Central memory CD8-positive, alpha-beta T cell (primary cell): ENCODE measurements at regions not wholly inside any gene's neighbourhood (a gene's known extent, or its start where the extent isn't known, plus 50 kb on each side); places are given as distances from the start of the nearest gene placed in this dataset.
"Not testable (repeated sequence)": the region's sequence is repeated elsewhere in the genome, so short reads cannot be mapped to it uniquely, and the experiment has no call there.

Source experiments
- ATAC-seq: fragments of 150-1000 bp; cut with Tn5 transposase; replicated peaks from 2 replicates; pipeline ENCODE4 v1.10.0; 2022; ENCODE audit warnings: mild to moderate bottlenecking, moderate FRiP score, moderate number of reproducible peaks; ENCODE audit not compliant: poor library complexity, severe bottlenecking; ENCODE audit errors: extremely low read depth
- DNase-seq, 2 donors: peaks; one replicate each; pipeline ENCODE4 v3.0.0; 2021; ENCODE audit warnings: low spot score in 2 of 2
- H3K27ac Mint-ChIP-seq: one replicate; pipeline ENCODE4 v1.8.0; 2022; ENCODE audit warnings: low read depth, mild to moderate bottlenecking, moderate library complexity, mixed read lengths
- H3K27me3 Mint-ChIP-seq: one replicate; pipeline ENCODE4 v1.8.0; 2022; ENCODE audit warnings: mixed read lengths
- H3K36me3 Mint-ChIP-seq: one replicate; pipeline ENCODE4 v1.8.0; 2022; ENCODE audit warnings: mild to moderate bottlenecking, moderate library complexity, mixed read lengths; ENCODE audit not compliant: insufficient read depth
- H3K4me1 Mint-ChIP-seq: one replicate; pipeline ENCODE4 v1.8.0; 2022; ENCODE audit warnings: mixed read lengths
- H3K4me3 Mint-ChIP-seq: one replicate; pipeline ENCODE4 v1.8.0; 2022; ENCODE audit warnings: mild to moderate bottlenecking, moderate library complexity, mixed read lengths
- H3K9me3 Mint-ChIP-seq: one replicate; pipeline ENCODE4 v1.8.0; 2022; ENCODE audit warnings: mixed read lengths

DNA sequence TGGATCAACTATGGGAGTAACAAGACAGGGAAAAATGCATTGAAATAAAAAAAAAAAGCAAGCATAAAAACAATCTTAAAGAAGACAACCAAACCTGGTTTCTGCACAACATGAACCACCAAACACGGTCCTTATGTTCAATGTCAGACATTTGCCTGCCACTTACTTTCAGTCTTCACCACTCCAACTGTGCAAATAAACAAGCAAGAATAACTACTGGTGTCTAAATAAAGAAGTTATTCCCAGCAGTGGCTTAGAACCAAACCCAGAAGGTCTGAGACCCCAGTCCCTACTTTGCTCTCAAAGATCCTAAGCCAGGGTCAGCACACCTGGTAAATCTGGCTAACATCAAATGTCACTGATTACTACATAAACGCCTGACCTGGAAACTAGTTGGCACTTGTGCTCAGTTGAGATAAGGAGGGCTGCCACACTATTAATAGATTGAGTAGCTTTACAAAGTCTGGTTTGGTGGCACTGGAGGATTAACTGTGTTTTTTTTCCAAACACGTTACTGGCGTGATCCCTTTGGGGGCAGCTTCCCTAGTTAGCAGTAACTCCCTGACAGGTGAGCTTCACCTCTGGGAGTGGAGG lies 62.7 kb upstream of the ABLIM1 start:
- H3K9me3 Mint-ChIP-seq = no peaks in the 10 kb centered on the region
- H3K27ac Mint-ChIP-seq = no peak overlapping the region
- H3K36me3 Mint-ChIP-seq = no peaks in the 10 kb centered on the region
- H3K27me3 Mint-ChIP-seq = no peaks in the 10 kb centered on the region
- ATAC-seq (no peak), DNase-seq (no peak)
- H3K4me1 Mint-ChIP-seq = no peaks in the 10 kb centered on the region
- H3K4me3 Mint-ChIP-seq = no peak overlapping the region

DNA sequence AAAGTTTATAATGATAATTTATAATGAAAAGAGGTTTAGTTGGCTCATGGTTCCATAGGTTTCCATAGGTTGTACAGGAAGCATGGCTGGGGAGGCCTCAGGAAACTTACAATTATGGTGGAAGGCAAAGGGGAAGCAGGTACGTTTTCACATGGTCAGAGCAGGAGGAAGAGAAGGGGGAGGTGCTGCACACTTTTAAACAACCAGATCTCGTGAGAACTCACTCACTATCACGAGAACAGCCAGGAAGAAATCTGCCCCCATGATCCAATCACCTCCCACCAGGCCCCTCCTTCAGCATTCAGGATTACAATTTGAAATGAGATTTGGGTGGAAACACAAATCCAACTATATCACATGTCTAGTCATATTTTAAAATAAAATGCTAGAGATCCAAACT lies 64.1 kb upstream of the ABLIM1 start:
- not testable (repeated sequence) for H3K9me3 Mint-ChIP-seq, ATAC-seq, H3K36me3 Mint-ChIP-seq, DNase-seq, H3K4me3 Mint-ChIP-seq, H3K27ac Mint-ChIP-seq, H3K27me3 Mint-ChIP-seq, H3K4me1 Mint-ChIP-seq

DNA sequence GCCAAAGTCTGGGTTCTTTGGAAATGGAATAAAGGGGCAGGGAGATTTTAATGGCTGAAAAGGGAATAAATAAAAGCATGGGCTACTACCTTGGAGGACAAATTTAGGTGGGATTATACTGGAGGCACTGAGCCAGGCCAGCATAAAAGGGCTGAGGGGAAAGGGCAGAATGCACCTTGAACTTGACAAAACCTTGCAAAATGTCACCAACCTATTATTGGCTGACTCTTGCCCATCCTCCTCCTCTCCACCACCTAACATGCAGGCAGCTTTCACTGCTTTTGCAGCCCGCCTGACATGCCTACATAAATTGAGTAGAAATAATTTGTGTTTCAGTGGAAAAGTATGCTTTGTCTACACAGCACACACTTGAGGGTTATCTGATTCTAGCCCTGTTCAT lies 65.3 kb upstream of the ABLIM1 start:
- H3K36me3 Mint-ChIP-seq = no peaks in the 10 kb centered on the region
- no peaks in the 10 kb centered on the region for H3K4me1 Mint-ChIP-seq
- DNase-seq (no peak), ATAC-seq (no peak)
- H3K4me3 Mint-ChIP-seq = no peak overlapping the region
- no peaks in the 10 kb centered on the region for H3K27me3 Mint-ChIP-seq
- no peaks in the 10 kb centered on the region for H3K9me3 Mint-ChIP-seq
- no peak overlapping the region for H3K27ac Mint-ChIP-seq

DNA sequence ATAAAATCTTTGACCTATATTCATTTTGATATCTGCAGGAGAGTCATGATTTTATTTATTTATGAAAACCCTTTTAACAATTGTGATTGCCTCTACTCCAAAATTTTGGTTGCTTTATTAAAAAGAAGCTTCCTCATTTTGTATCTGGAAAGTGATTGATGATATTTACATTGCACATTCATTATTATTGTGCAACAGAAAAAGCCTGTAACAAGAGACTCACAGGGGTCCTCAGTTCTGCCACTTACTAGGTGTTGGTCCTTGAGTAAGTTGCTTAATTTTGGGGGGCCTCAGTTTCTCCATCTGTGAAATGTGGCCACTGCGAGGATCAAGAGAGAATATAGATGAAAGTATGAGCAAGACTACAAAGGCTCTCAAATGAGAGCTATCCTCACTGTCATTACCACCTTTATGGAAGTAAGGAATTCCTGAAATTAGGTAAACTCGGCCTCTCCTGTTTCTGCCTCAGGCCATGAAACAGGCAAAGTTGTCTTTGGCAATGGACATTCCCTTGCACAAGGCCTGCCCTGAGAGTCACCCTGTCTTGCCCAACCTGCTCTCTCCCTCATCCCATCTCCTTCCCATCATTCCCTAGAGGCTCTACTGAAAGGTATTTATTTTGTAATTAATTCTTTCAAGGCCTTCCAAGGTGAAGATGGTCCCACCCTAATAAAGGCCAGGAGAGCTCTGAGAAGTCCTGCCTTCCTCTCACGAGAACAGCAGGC lies 66.1 kb upstream of the ABLIM1 start:
- Mint-ChIP-seq H3K36me3 (no peaks in the 10 kb centered on the region), H3K27me3 (no peaks in the 10 kb centered on the region), H3K9me3 (no peaks in the 10 kb centered on the region), H3K4me1 (no peaks in the 10 kb centered on the region), H3K27ac (no peak overlapping the region), H3K4me3 (no peak overlapping the region)
- ATAC-seq (no peak), DNase-seq (no peak)

DNA sequence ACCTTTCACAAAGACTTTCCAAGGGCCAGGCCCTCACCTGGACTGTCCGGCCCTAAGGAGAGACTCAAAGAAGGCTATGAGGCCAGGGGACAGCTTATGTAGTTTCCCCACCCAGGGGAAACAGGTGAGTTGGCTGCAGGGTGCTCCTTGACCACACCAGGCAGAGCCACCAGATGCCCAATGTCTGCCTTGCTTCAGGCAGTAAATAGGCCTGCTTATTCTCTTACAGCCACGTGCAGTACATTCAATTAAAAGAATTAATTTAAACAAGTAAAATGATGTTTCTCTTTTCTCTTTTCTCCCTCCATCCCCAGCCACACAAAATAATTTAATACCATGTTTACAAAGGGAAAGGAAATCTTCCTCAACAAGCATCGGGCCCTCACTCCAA lies 66.6 kb upstream of the ABLIM1 start:
- no peak overlapping the region for H3K4me3 Mint-ChIP-seq
- no peaks in the 10 kb centered on the region for H3K27me3 Mint-ChIP-seq
- H3K4me1 Mint-ChIP-seq = no peaks in the 10 kb centered on the region
- ATAC-seq (no peak), DNase-seq (no peak)
- no peaks in the 10 kb centered on the region for H3K9me3 Mint-ChIP-seq
- no peaks in the 10 kb centered on the region for H3K36me3 Mint-ChIP-seq
- no peak overlapping the region for H3K27ac Mint-ChIP-seq

DNA sequence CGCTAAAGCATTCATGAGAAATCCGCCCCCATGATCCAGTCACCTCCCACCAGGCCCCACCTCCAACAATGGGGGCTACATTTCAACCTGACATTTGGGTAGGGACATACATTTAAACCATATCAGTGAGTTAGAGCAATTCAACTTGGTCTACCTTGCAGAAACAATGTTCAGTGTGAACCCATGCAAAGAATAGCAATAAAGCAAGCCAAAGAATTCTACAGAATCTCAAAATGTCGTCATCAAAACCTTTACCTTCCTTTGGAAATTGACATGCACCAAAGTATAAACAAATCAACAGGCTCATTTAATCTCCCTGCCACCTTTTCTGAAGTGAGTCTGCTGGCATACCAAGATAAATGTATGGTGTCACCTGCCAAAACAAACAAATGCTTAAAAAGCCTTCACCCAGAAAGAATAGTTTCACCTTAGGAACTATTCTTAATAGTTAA lies 68.8 kb upstream of the ABLIM1 start:
- Mint-ChIP-seq H3K4me1 (no peaks in the 10 kb centered on the region), H3K9me3 (no peaks in the 10 kb centered on the region), H3K27ac (no peak overlapping the region), H3K4me3 (no peak overlapping the region), H3K36me3 (no peaks in the 10 kb centered on the region), H3K27me3 (no peaks in the 10 kb centered on the region)
- DNase-seq (no peak), ATAC-seq (no peak)

DNA sequence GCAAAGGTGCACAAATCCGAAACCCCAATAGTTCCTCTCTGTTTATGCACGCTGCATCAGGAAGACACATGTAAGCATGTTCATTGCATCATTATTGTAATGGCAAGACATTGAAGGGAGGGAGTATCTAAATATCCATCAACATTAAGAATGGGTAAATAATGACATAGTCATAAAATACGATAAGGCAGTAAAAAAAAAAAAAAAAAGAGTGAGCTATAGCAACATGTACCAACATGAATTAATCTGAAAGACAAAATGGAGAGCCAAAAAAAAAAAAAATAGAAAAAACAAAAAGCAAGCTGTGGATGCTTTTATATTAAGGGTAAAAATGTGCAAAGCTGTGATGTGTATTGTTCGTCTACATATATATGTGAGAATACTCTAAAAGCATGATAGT lies 70.2 kb upstream of the ABLIM1 start:
- Mint-ChIP-seq H3K4me1 (no peaks in the 10 kb centered on the region), H3K27ac (no peak overlapping the region), H3K4me3 (no peak overlapping the region), H3K36me3 (no peaks in the 10 kb centered on the region), H3K27me3 (no peaks in the 10 kb centered on the region), H3K9me3 (no peaks in the 10 kb centered on the region)
- no peak for ATAC-seq
- no peak for DNase-seq

DNA sequence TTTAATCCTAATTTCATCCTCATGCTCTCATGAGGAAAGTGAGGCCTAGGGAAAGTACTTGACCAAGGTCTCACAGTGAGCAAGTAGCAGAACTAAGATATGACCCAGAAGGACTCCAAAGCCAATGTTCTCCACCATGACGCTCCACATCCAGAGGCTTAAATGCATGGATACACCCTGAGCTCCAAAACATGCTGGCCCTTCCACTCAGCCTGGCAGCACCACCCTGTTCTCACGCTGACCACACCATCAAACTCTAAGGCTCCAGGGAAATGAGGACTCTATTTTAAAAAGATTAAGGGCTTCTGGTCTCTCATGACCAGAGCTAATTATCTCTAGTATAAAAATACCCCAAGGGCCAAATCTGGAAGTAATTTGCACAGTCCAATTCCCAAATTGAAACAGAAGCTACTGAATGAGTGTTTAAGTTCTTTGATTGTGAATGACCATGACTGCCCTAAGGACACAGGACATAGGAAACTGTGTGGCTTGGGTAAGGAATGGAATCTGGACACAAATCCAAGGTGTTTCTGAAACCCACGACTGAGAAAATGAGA lies 71.1 kb upstream of the ABLIM1 start:
- Mint-ChIP-seq H3K4me3 (no peak overlapping the region), H3K9me3 (no peaks in the 10 kb centered on the region), H3K36me3 (no peaks in the 10 kb centered on the region), H3K4me1 (no peaks in the 10 kb centered on the region), H3K27ac (no peak overlapping the region), H3K27me3 (no peaks in the 10 kb centered on the region)
- DNase-seq = no peak
- ATAC-seq = no peak

DNA sequence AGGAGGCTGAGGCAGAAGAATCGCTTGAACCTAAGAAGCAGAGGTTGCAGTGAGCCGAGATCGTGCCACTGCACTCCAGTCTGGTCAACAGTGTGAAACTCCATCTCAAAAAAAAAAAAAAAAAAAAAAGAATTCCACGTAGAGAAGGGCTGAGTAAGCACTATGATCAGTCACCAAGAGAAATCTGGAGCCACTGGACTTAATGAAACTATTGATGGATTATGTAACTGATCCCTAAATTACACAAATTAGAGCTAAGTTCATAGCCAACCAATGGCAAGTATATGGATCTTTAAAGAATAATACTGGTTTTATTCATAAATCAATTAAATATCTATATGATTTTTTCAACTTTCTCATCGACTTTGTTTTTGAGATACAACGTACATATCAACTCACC lies 72.2 kb upstream of the ABLIM1 start:
- DNase-seq (no peak), ATAC-seq (no peak)
- no peaks in the 10 kb centered on the region for H3K4me1 Mint-ChIP-seq
- H3K9me3 Mint-ChIP-seq = no peaks in the 10 kb centered on the region
- H3K4me3 Mint-ChIP-seq = no peak overlapping the region
- H3K36me3 Mint-ChIP-seq = no peaks in the 10 kb centered on the region
- H3K27ac Mint-ChIP-seq = no peak overlapping the region
- no peaks in the 10 kb centered on the region for H3K27me3 Mint-ChIP-seq

DNA sequence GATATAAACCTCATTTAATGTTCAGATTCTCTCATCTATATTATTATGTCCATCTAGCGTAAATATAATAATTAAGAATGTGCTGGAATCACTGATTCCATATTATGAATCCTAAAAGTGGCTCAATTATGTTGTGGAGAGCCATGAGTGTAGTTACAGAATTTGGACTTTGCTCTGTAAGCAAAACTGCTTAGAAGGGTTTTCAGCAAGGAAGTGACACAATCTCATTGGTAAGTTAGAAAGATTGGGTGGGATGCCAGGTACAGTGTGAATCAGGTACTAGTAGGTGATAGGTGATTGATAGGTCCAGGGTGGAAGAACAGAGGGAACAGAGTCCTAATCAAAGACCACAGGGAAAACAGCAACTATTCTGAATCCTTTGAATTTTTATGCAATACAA lies 74.9 kb upstream of the ABLIM1 start:
- no peak for ATAC-seq
- H3K36me3 Mint-ChIP-seq = no peaks in the 10 kb centered on the region
- no peak for DNase-seq
- H3K27me3 Mint-ChIP-seq = no peaks in the 10 kb centered on the region
- H3K4me3 Mint-ChIP-seq = no peak overlapping the region
- no peak overlapping the region for H3K27ac Mint-ChIP-seq
- H3K9me3 Mint-ChIP-seq = no peaks in the 10 kb centered on the region
- no peaks in the 10 kb centered on the region for H3K4me1 Mint-ChIP-seq

DNA sequence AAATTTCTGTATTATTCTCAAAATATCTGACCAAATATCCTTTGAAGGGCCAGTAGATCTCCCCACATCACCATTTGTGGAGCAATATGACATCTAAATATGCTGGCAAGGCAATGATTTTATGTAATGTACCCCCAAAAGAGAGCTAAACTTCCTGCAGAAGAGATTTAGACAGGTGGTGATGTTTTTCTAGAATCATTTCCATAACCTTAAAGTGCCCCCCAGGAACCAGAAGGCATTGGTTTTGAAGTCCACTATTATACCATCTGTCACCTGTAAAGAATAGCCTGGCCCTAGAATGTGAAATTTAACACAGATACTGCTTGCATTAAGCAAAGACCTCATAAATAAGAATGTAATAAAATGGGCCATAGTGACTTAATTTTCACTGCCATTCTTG lies 77.9 kb upstream of the ABLIM1 start:
- H3K36me3 Mint-ChIP-seq = no peaks in the 10 kb centered on the region
- no peak for ATAC-seq
- H3K9me3 Mint-ChIP-seq = no peaks in the 10 kb centered on the region
- no peak overlapping the region for H3K27ac Mint-ChIP-seq
- DNase-seq = no peak
- H3K27me3 Mint-ChIP-seq = no peaks in the 10 kb centered on the region
- no peaks in the 10 kb centered on the region for H3K4me1 Mint-ChIP-seq
- no peak overlapping the region for H3K4me3 Mint-ChIP-seq

DNA sequence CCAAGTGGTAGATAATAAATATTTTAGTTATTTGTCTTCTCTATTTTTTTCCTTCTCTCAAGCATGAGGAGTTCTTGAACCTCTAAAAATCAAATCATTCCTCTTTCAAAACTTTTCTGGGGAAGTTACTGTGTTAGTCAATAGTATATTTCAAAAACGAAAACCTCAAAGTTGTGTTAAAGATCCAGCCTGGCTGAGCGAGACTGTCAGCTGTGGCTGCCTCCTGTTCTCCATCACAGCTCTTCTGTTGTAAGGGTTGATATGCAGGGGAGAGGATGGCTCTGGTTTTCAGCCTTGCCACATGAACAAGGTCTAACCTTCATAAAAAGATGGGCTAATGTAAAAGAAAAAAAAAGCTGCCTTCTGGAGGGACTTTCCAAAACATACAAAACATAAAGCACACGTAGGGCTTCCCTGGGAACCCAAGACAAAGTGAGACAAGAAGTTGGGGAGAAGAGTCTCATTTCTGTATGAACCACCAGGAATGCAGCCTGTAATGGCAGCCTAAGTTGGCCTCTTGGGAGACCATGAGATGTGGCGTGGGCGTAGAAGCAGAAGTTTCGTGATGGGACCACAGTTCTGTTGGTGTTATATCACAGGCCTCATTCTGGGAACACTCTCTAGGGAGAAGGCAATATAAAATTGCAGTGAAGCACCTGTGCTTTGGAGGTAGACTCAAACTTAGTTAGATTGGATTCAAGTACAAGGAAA lies 77.9 kb upstream of the FHIP2A start:
- Mint-ChIP-seq H3K27ac (no peak overlapping the region), H3K9me3 (no peaks in the 10 kb centered on the region), H3K4me1 (no peaks in the 10 kb centered on the region), H3K4me3 (no peak overlapping the region), H3K27me3 (peaks cover 5% of the 10 kb centered on the region), H3K36me3 (peaks cover 2% of the 10 kb centered on the region)
- ATAC-seq = no peak
- no peak for DNase-seq

DNA sequence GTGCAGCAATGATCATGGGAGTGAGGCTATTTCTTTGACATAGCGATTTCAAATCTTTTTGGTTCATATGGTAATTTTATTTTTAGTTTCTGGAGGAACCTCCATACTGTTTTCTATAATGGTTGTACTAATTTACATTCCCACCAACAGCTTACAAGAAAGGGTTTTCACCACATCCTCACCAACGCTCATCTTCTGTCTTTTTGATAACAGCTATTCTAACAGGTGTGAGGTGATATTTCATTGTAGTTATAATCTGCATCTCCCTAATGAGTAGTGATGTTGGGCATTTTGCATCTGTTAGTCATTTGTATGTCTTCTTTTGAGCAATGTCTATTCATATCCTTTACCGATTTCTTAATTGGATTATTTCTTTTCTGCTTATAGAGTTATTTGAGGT lies 75.0 kb upstream of the FHIP2A start:
- DNase-seq (no peak), ATAC-seq (no peak)
- H3K4me3 Mint-ChIP-seq = no peak overlapping the region
- H3K27ac Mint-ChIP-seq = no peak overlapping the region
- no peaks in the 10 kb centered on the region for H3K9me3 Mint-ChIP-seq
- H3K27me3 Mint-ChIP-seq = peaks cover 15% of the 10 kb centered on the region
- H3K4me1 Mint-ChIP-seq = no peaks in the 10 kb centered on the region
- H3K36me3 Mint-ChIP-seq = peaks cover 2% of the 10 kb centered on the region
